ES-I3 (cell line): ENCODE measurements at regions not wholly inside any gene's neighbourhood (a gene's known extent, or its start where the extent isn't known, plus 50 kb on each side); places are given as distances from the start of the nearest gene placed in this dataset.

Source experiments
- H3K36me3 ChIP-seq: 2 replicates; pipeline ENCODE4 v1.6.1; 2013; ENCODE audit warnings: mild to moderate bottlenecking, low read length, control low read depth, moderate library complexity; ENCODE audit not compliant: insufficient read depth
- H3K4me1 ChIP-seq: 2 replicates; pipeline ENCODE4 v1.6.1; 2013; ENCODE audit warnings: mild to moderate bottlenecking, control low read depth, low read length; ENCODE audit not compliant: insufficient read depth
- H3K9ac ChIP-seq: 2 replicates; pipeline ENCODE4 v1.6.1; 2013; ENCODE audit warnings: low read depth, mild to moderate bottlenecking, low read length, moderate library complexity
- H3K9me3 ChIP-seq: 2 replicates; pipeline ENCODE4 v1.6.1; 2013; ENCODE audit warnings: mild to moderate bottlenecking, low read length, moderate library complexity; ENCODE audit not compliant: control insufficient read depth, insufficient read depth

DNA sequence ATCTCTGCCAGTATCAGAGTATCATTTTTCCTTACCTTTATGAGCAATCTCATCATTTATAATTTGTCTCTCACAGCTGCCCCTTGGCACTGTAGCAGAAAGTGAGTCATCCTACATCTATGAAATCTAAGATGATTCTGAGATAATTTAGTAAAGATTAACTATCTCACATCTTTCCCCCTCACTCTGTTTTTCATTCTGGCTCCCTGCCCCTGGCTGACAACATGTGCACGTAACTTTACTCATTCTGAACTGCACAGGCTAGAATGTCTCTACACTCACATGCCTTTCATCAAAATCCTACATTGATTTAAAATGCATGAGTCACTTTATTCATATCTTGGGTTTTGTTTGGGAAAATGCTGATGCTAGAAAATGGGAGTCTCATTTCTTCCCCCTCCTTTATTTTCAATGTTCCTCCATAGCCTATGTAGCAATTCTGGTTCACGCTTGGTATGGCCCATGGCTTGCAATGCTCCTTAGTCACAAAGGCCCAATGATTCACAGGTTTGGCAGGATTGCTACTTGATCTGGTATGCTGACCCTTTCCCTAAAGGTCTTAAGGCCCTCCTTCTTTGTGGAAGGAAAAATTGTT is 838.5 kb downstream of the TUSC7 start:
- H3K9me3 ChIP-seq: no peaks in the 10 kb centered on the region

DNA sequence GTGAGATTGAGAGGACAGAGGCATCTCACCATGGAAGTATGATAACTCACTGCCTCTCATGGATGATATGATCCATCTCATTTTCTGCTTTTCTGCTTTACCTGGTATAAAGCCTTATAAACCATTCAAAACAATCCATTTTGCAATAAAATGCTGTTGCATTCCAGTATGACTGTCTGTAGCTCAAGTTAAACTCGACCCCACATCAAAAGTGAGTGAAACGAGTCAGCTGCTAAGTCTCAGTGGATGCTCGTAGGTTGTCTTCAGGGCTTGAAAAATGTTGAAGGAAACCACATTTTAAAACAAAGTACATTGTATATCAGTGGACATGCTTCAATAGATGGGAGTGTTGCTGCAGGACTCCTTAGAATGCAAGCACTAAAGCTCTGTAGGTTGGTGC is 839.0 kb downstream of the TUSC7 start:
- no peaks in the 10 kb centered on the region for H3K9me3 ChIP-seq
- H3K4me1 ChIP-seq: no peaks in the 10 kb centered on the region; the same call in 1 of the 2 replicates
- H3K36me3 ChIP-seq: no peaks in the 10 kb centered on the region
- H3K9ac ChIP-seq: no peak overlapping the region

More for the DNA sequence above, 838.5 kb downstream of the TUSC7 start:
- Histone ChIP-seq H3K9ac (no peak overlapping the region), H3K36me3 (no peaks in the 10 kb centered on the region), H3K4me1 (no peaks in the 10 kb centered on the region; the same call in 1 of the 2 replicates)

- Histone ChIP-seq H3K9me3 (no peaks in the 10 kb centered on the region), H3K9ac (no peak overlapping the region), H3K4me1 (no peaks in the 10 kb centered on the region; the same call in 1 of the 2 replicates), H3K36me3 (no peaks in the 10 kb centered on the region)
These were observed 840.1 kb downstream of the TUSC7 start for GRCh38 chr3:117549716-117550115.

DNA sequence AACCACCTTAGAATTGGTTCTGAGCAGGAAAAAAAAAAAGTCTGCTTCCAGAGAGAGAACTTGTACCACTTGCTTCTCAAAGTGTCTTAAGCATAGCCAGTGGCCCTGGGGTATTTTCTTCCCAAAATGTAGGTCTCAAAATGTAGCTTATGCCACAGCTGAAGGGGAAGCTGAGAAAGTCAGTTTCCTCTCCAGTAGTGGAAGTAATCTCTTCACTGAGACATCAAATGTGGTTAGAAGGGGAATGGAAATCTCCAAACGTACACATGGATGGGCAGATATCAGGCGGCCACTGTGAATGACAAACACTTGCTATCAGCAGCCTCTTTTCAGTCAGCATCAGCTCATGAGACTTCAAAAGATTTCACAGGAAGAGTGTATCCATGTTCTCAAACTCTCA is 841.2 kb downstream of the TUSC7 start:
- H3K4me1 ChIP-seq: no peaks in the 10 kb centered on the region; the same call in 1 of the 2 replicates
- H3K9me3 ChIP-seq: no peaks in the 10 kb centered on the region
- no peaks in the 10 kb centered on the region for H3K36me3 ChIP-seq
- no peak overlapping the region for H3K9ac ChIP-seq

GRCh38 chr3:117553461-117553860 is 843.9 kb downstream of the TUSC7 start:
- Histone ChIP-seq H3K9me3 (no peaks in the 10 kb centered on the region), H3K4me1 (no peaks in the 10 kb centered on the region; the same call in 1 of the 2 replicates), H3K36me3 (no peaks in the 10 kb centered on the region), H3K9ac (no peak overlapping the region)

GRCh38 chr3:117556646-117557407 is 847.2 kb downstream of the TUSC7 start:
- Histone ChIP-seq H3K9ac (no peak overlapping the region), H3K4me1 (no peaks in the 10 kb centered on the region), H3K9me3 (no peaks in the 10 kb centered on the region), H3K36me3 (no peaks in the 10 kb centered on the region)

GRCh38 chr3:117557464-117558090 is 848.0 kb downstream of the TUSC7 start:
- Histone ChIP-seq H3K9ac (no peak overlapping the region), H3K9me3 (no peaks in the 10 kb centered on the region), H3K36me3 (no peaks in the 10 kb centered on the region), H3K4me1 (no peaks in the 10 kb centered on the region)

GRCh38 chr3:117558681-117559080 is 849.1 kb downstream of the TUSC7 start:
- no peak overlapping the region for H3K9ac ChIP-seq

GRCh38 chr3:117562000-117562399 is 852.4 kb downstream of the TUSC7 start:
- H3K4me1 ChIP-seq: no peaks in the 10 kb centered on the region
- no peaks in the 10 kb centered on the region for H3K36me3 ChIP-seq
- H3K9me3 ChIP-seq: no peaks in the 10 kb centered on the region
- H3K9ac ChIP-seq: no peak overlapping the region

More at GRCh38 chr3:117558681-117559080, 849.1 kb downstream of the TUSC7 start:
- H3K36me3 ChIP-seq: no peaks in the 10 kb centered on the region
- H3K4me1 ChIP-seq: no peaks in the 10 kb centered on the region
- H3K9me3 ChIP-seq: no peaks in the 10 kb centered on the region

DNA sequence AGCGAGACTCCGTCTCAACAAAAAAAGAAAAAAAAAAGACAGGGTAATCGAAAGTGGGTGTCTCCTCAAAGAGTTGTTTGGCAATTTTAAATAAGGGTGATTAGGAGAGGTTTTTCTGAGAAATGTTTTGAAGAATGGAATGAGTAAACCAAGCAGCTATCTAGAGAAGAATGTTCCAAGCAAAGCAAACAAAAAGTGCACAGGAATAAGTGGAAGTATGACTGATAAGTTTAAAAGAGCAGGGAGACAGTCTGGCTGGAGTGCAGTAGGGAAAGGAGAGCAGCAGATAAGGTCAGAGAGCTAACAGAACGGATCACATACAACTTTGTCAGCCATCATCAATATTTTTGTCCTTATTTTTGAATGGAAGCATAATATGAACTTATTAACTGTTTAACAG is 853.5 kb downstream of the TUSC7 start:
- Histone ChIP-seq H3K9ac (no peak overlapping the region), H3K36me3 (no peaks in the 10 kb centered on the region), H3K9me3 (no peaks in the 10 kb centered on the region), H3K4me1 (no peaks in the 10 kb centered on the region)

DNA sequence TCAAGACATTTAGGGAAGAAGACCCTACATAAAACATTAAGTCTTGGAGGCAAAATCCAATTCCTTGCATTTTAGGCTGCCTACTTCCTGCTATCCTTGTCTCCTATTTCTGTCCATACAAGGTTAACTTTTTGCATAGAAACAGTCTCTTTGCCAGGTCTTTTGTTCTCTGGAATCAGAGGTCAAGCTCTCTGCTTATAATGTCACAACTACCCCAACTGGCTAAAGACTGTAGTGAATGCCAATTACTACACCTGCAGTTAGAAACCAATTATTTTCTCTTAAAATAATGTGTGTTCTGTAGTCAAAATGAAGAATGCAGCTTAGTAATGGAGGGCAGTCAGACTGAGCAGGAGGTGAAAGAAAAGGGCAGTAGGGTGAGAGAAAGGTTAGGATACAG is 856.2 kb downstream of the TUSC7 start:
- H3K4me1 ChIP-seq: no peaks in the 10 kb centered on the region
- no peak overlapping the region for H3K9ac ChIP-seq
- H3K9me3 ChIP-seq: no peaks in the 10 kb centered on the region
- no peaks in the 10 kb centered on the region for H3K36me3 ChIP-seq

GRCh38 chr3:117566926-117567325 is 857.3 kb downstream of the TUSC7 start:
- no peaks in the 10 kb centered on the region for H3K4me1 ChIP-seq
- H3K9ac ChIP-seq: no peak overlapping the region
- H3K36me3 ChIP-seq: no peaks in the 10 kb centered on the region
- no peaks in the 10 kb centered on the region for H3K9me3 ChIP-seq

DNA sequence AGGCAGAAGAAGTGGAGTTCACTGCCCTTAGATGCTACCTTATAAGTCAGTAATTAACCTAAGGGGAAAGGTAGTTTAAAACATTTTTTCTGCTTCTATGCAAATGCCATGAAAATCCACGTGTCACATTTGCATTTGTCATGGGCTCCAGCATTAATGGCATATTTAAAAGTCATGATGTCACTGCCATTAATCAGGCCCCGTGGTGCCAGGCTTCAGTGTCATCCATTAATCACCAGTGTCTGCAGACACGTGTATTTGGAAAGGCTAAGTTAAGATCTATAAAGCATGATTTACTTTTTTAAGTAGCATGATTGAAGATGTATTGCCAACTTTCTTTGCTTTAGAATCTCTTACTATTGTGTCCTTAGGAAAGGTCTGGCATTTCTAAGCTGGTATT is 857.8 kb downstream of the TUSC7 start:
- Histone ChIP-seq H3K9me3 (no peaks in the 10 kb centered on the region), H3K9ac (no peak overlapping the region), H3K4me1 (no peaks in the 10 kb centered on the region), H3K36me3 (no peaks in the 10 kb centered on the region)

GRCh38 chr3:117567906-117568305 is 858.3 kb downstream of the TUSC7 start:
- Histone ChIP-seq H3K9me3 (no peaks in the 10 kb centered on the region), H3K36me3 (no peaks in the 10 kb centered on the region; the same call in 1 of the 2 replicates)

GRCh38 chr3:117572786-117573185 is 863.2 kb downstream of the TUSC7 start:
- Histone ChIP-seq H3K9ac (no peak overlapping the region), H3K36me3 (no peaks in the 10 kb centered on the region; the same call in 1 of the 2 replicates), H3K4me1 (no peaks in the 10 kb centered on the region), H3K9me3 (no peaks in the 10 kb centered on the region)

More at GRCh38 chr3:117567906-117568305, 858.3 kb downstream of the TUSC7 start:
- no peaks in the 10 kb centered on the region for H3K4me1 ChIP-seq
- no peak overlapping the region for H3K9ac ChIP-seq
